Sigmoid colon (tissue), 4 donors: ENCODE measurements at regions not wholly inside any gene's neighbourhood (a gene's known extent, or its start where the extent isn't known, plus 50 kb on each side); places are given as distances from the start of the nearest gene placed in this dataset.

Experiments used
- EP300 ChIP-seq, 4 donors: sonication (generic); formaldehyde crosslinking; IDR thresholded peaks; one replicate each; pipeline ENCODE4 v1.6.1; 2017; ENCODE audit warnings: antibody characterized with exemption in 4 of 4
- POLR2AphosphoS5 ChIP-seq, 4 donors: sonication (generic); formaldehyde crosslinking; IDR thresholded peaks; one replicate each; pipeline ENCODE4 v1.6.1; 2017; ENCODE audit warnings: antibody characterized with exemption in 4 of 4
- TF ChIP-seq, protein P1 (sequence below), 4 experiments: fragments of 450-650 bp in 3 of 4; fragments of 200-600 bp in 1 of 4; IDR thresholded peaks; one replicate each; pipeline ENCODE4 v1.5.1; 2016 to 2019; ENCODE audit warnings: antibody characterized with exemption in 4 of 4, mild to moderate bottlenecking in 3 of 4, moderate library complexity in 2 of 4

DNA sequence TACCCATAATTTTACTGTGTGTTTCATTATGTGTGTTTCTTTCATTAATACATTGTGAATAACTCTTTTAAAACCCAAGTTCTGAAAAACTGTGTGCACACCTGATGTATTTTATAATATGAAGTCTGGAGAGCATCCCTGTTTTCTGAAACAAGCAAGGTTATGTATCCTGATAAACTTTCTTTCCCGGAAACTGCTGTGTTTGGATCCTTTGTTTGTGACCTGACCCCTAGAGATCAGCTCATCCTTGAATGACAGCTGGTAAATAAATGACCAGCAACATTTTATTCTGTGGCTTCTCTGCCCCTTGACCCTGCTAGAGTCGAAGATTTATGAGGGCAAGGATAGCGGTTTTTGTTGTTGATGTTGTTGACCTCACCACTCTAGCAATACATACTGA is 535.6 kb upstream of the ZFP42 start:
- TF ChIP-seq, protein P1, sequence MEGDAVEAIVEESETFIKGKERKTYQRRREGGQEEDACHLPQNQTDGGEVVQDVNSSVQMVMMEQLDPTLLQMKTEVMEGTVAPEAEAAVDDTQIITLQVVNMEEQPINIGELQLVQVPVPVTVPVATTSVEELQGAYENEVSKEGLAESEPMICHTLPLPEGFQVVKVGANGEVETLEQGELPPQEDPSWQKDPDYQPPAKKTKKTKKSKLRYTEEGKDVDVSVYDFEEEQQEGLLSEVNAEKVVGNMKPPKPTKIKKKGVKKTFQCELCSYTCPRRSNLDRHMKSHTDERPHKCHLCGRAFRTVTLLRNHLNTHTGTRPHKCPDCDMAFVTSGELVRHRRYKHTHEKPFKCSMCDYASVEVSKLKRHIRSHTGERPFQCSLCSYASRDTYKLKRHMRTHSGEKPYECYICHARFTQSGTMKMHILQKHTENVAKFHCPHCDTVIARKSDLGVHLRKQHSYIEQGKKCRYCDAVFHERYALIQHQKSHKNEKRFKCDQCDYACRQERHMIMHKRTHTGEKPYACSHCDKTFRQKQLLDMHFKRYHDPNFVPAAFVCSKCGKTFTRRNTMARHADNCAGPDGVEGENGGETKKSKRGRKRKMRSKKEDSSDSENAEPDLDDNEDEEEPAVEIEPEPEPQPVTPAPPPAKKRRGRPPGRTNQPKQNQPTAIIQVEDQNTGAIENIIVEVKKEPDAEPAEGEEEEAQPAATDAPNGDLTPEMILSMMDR (IDR thresholded peaks at IDR 0.05): no peak
- TF ChIP-seq EP300 (IDR thresholded peaks at IDR 0.05) (no peak), POLR2AphosphoS5 (IDR thresholded peaks at IDR 0.05) (no peak)
